ENCODE measurements at regions not wholly inside any gene's neighbourhood (a gene's known extent, or its start where the extent isn't known, plus 50 kb on each side); places are given as distances from the start of the nearest gene placed in this dataset.
A peak's percentile ranks its signal among the peaks of the same experiment; 100 is the strongest.
"Not testable (repeated sequence)": the region's sequence is repeated elsewhere in the genome, so short reads cannot be mapped to it uniquely, and the experiment has no call there.

GRCh38 chr20:30499123-30499522 is 758.3 kb upstream of the DEFB115 start:
- Histone ChIP-seq H4K20me1 (ENCODE audit: insufficient read depth, low read length) (no peaks in the 10 kb centered on the region), H3K79me2 (ENCODE audit: insufficient read depth, low read length) (no peaks in the 10 kb centered on the region), H2AFZ (ENCODE audit: low read depth, low read length) (0 out of 2 replicates have a peak overlapping the region, but pooled peaks have one; percentile 6), H3K4me3 (ENCODE audit: low read depth in 1 of 2, low read length in 2 of 2) (no peak overlapping the region), H3K9ac (ENCODE audit: low read depth, low read length) (no peak overlapping the region), H3K4me2 (ENCODE audit: insufficient read depth, low read length) (no peak overlapping the region), H3K4me1 (ENCODE audit: insufficient read depth, low read length) (peaks cover 23% of the 10 kb centered on the region), H3K36me3 (ENCODE audit: insufficient read depth, low read length) (no peaks in the 10 kb centered on the region), H3K27ac (ENCODE audit: low read length) (no peak overlapping the region), H3K27me3 (ENCODE audit: insufficient read depth, low read length, poor library complexity) (no peaks in the 10 kb centered on the region), H3K9me3 (ENCODE audit: insufficient read depth, low read length, severe bottlenecking) (no peaks in the 10 kb centered on the region)
- TF ChIP-seq CTCF (IDR thresholded peaks at IDR 0.05; ENCODE audit: borderline replicate concordance, extremely low read depth, low read length, poor library complexity, severe bottlenecking) (no peak), EZH2 (IDR thresholded peaks at IDR 0.05; ENCODE audit: borderline replicate concordance, low read depth, low read length, severe bottlenecking) (no peak)
- DNase-seq (no peak), ATAC-seq (ENCODE audit: insufficient read depth, low read depth) (no peak)

GRCh38 chr20:30499716-30500446 is 757.6 kb upstream of the DEFB115 start:
- H3K79me2 ChIP-seq (ENCODE audit: insufficient read depth, low read length); H3K27ac ChIP-seq (ENCODE audit: low read length); H3K27me3 ChIP-seq (ENCODE audit: insufficient read depth, low read length, poor library complexity); H3K4me3 ChIP-seq (ENCODE audit: low read depth in 1 of 2, low read length in 2 of 2); H3K9me3 ChIP-seq (ENCODE audit: insufficient read depth, low read length, severe bottlenecking); H3K9ac ChIP-seq (ENCODE audit: low read depth, low read length); H4K20me1 ChIP-seq (ENCODE audit: insufficient read depth, low read length); DNase-seq; ATAC-seq (ENCODE audit: insufficient read depth, low read depth); H3K36me3 ChIP-seq (ENCODE audit: insufficient read depth, low read length); H3K4me2 ChIP-seq (ENCODE audit: insufficient read depth, low read length); H2AFZ ChIP-seq (ENCODE audit: low read depth, low read length): not testable (repeated sequence)
- peaks cover 26% of the 10 kb centered on the region for H3K4me1 ChIP-seq (ENCODE audit: insufficient read depth, low read length)

- H4K20me1 ChIP-seq (ENCODE audit: insufficient read depth, low read length); H3K79me2 ChIP-seq (ENCODE audit: insufficient read depth, low read length); DNase-seq; H3K9me3 ChIP-seq (ENCODE audit: insufficient read depth, low read length, severe bottlenecking); H3K36me3 ChIP-seq (ENCODE audit: insufficient read depth, low read length); H2AFZ ChIP-seq (ENCODE audit: low read depth, low read length); ATAC-seq (ENCODE audit: insufficient read depth, low read depth); H3K9ac ChIP-seq (ENCODE audit: low read depth, low read length); H3K4me2 ChIP-seq (ENCODE audit: insufficient read depth, low read length); H3K4me3 ChIP-seq (ENCODE audit: low read depth in 1 of 2, low read length in 2 of 2); H3K27me3 ChIP-seq (ENCODE audit: insufficient read depth, low read length, poor library complexity); H3K27ac ChIP-seq (ENCODE audit: low read length): not testable (repeated sequence)
- H3K4me1 ChIP-seq (ENCODE audit: insufficient read depth, low read length): peaks cover 26% of the 10 kb centered on the region
Measured at GRCh38 chr20:30500447-30500820, 757.0 kb upstream of the DEFB115 start.

- no peak for DNase-seq
- H3K9me3 ChIP-seq (ENCODE audit: insufficient read depth, low read length, severe bottlenecking): no peaks in the 10 kb centered on the region
- no peaks in the 10 kb centered on the region for H3K36me3 ChIP-seq (ENCODE audit: insufficient read depth, low read length)
- no peak overlapping the region for H3K4me3 ChIP-seq (ENCODE audit: low read depth in 1 of 2, low read length in 2 of 2)
- H3K4me2 ChIP-seq (ENCODE audit: insufficient read depth, low read length): no peak overlapping the region
- no peak overlapping the region for H3K27ac ChIP-seq (ENCODE audit: low read length)
- H3K27me3 ChIP-seq (ENCODE audit: insufficient read depth, low read length, poor library complexity): no peaks in the 10 kb centered on the region
- H3K4me1 ChIP-seq (ENCODE audit: insufficient read depth, low read length): peaks cover 26% of the 10 kb centered on the region
- no peak for TF ChIP-seq EZH2 (IDR thresholded peaks at IDR 0.05; ENCODE audit: borderline replicate concordance, low read depth, low read length, severe bottlenecking)
- TF ChIP-seq CTCF (IDR thresholded peaks at IDR 0.05; ENCODE audit: borderline replicate concordance, extremely low read depth, low read length, poor library complexity, severe bottlenecking): no peak
- H3K79me2 ChIP-seq (ENCODE audit: insufficient read depth, low read length): no peaks in the 10 kb centered on the region
- no peak overlapping the region for H2AFZ ChIP-seq (ENCODE audit: low read depth, low read length)
- ATAC-seq (ENCODE audit: insufficient read depth, low read depth): no peak
- H4K20me1 ChIP-seq (ENCODE audit: insufficient read depth, low read length): no peaks in the 10 kb centered on the region
- no peak overlapping the region for H3K9ac ChIP-seq (ENCODE audit: low read depth, low read length)
Measured at GRCh38 chr20:30500829-30501440, 756.5 kb upstream of the DEFB115 start.

Data from DND-41 (cell line).